ENCODE measurements at regions not wholly inside any gene's neighbourhood (a gene's known extent, or its start where the extent isn't known, plus 50 kb on each side); places are given as distances from the start of the nearest gene placed in this dataset.

GRCh38 chr11:32186118-32186517 is 95.2 kb downstream of the RCN1 start:
- H3K9me2 ChIP-seq (ENCODE audit: insufficient read depth): no peaks in the 10 kb centered on the region
- no peak overlapping the region for H3K4me3 ChIP-seq
- no peaks in the 10 kb centered on the region for H3K9me3 Mint-ChIP-seq
- no peaks in the 10 kb centered on the region for H3K36me3 ChIP-seq (ENCODE audit: insufficient read depth)
- peaks cover 4% of the 10 kb centered on the region; the same call in 2 of the 3 replicates for H3K4me1 Mint-ChIP-seq
- H3K27ac ChIP-seq (ENCODE audit: low read depth): no peak overlapping the region
- H3F3A ChIP-seq (replicated peaks; ENCODE audit: low read depth): no peaks in the 10 kb centered on the region
- no peak for DNase-seq (ENCODE audit: low spot score)
- H3K36me3 Mint-ChIP-seq (ENCODE audit: low read depth): no peaks in the 10 kb centered on the region
- H3K4me3 Mint-ChIP-seq: no peak overlapping the region
- no peak overlapping the region for H3K27ac Mint-ChIP-seq
- no peak overlapping the region for H3K4me2 ChIP-seq
- H3K4me1 ChIP-seq (ENCODE audit: insufficient read depth): no peaks in the 10 kb centered on the region
- H3K27me3 Mint-ChIP-seq (ENCODE audit: insufficient read depth, low read depth, poor library complexity): peaks cover 3% of the 10 kb centered on the region
- H3K79me2 ChIP-seq (replicated peaks; ENCODE audit: insufficient read depth): no peaks in the 10 kb centered on the region
- TF ChIP-seq JUNB (IDR thresholded peaks at IDR 0.05; ENCODE audit: unreplicated experiment): no peak
- no peak for TF ChIP-seq NANOG (IDR thresholded peaks at IDR 0.05; ENCODE audit: borderline replicate concordance)
- TF ChIP-seq ETS1 (IDR thresholded peaks at IDR 0.05): no peak
- no peak for ATAC-seq
- H2AFZ ChIP-seq: no peak overlapping the region
- no peaks in the 10 kb centered on the region for H3K27me3 ChIP-seq (ENCODE audit: insufficient read depth)
- H4K20me1 ChIP-seq (replicated peaks; ENCODE audit: insufficient read depth): no peaks in the 10 kb centered on the region

- no peaks in the 10 kb centered on the region for H3K27me3 ChIP-seq (ENCODE audit: insufficient read depth)
- TF ChIP-seq POLR2AphosphoS5 (IDR thresholded peaks at IDR 0.05; ENCODE audit: low read depth) (no peak), ETS1 (IDR thresholded peaks at IDR 0.05) (no peak), JUNB (IDR thresholded peaks at IDR 0.05; ENCODE audit: unreplicated experiment) (no peak), EZH2phosphoT487 (IDR thresholded peaks at IDR 0.05; ENCODE audit: unreplicated experiment) (no peak), NANOG (IDR thresholded peaks at IDR 0.05; ENCODE audit: borderline replicate concordance) (no peak), REST (IDR thresholded peaks at IDR 0.05; ENCODE audit: unreplicated experiment) (no peak), CREB1 (CRISPR knock-in tag; IDR thresholded peaks at IDR 0.05; ENCODE audit: low read depth) (no peak), ZNF114 (CRISPR knock-in tag; IDR thresholded peaks at IDR 0.05) (no peak), EZH2 (IDR thresholded peaks at IDR 0.05; ENCODE audit: low read depth, unreplicated experiment) (no peak)
- TF ChIP-seq, protein P1, sequence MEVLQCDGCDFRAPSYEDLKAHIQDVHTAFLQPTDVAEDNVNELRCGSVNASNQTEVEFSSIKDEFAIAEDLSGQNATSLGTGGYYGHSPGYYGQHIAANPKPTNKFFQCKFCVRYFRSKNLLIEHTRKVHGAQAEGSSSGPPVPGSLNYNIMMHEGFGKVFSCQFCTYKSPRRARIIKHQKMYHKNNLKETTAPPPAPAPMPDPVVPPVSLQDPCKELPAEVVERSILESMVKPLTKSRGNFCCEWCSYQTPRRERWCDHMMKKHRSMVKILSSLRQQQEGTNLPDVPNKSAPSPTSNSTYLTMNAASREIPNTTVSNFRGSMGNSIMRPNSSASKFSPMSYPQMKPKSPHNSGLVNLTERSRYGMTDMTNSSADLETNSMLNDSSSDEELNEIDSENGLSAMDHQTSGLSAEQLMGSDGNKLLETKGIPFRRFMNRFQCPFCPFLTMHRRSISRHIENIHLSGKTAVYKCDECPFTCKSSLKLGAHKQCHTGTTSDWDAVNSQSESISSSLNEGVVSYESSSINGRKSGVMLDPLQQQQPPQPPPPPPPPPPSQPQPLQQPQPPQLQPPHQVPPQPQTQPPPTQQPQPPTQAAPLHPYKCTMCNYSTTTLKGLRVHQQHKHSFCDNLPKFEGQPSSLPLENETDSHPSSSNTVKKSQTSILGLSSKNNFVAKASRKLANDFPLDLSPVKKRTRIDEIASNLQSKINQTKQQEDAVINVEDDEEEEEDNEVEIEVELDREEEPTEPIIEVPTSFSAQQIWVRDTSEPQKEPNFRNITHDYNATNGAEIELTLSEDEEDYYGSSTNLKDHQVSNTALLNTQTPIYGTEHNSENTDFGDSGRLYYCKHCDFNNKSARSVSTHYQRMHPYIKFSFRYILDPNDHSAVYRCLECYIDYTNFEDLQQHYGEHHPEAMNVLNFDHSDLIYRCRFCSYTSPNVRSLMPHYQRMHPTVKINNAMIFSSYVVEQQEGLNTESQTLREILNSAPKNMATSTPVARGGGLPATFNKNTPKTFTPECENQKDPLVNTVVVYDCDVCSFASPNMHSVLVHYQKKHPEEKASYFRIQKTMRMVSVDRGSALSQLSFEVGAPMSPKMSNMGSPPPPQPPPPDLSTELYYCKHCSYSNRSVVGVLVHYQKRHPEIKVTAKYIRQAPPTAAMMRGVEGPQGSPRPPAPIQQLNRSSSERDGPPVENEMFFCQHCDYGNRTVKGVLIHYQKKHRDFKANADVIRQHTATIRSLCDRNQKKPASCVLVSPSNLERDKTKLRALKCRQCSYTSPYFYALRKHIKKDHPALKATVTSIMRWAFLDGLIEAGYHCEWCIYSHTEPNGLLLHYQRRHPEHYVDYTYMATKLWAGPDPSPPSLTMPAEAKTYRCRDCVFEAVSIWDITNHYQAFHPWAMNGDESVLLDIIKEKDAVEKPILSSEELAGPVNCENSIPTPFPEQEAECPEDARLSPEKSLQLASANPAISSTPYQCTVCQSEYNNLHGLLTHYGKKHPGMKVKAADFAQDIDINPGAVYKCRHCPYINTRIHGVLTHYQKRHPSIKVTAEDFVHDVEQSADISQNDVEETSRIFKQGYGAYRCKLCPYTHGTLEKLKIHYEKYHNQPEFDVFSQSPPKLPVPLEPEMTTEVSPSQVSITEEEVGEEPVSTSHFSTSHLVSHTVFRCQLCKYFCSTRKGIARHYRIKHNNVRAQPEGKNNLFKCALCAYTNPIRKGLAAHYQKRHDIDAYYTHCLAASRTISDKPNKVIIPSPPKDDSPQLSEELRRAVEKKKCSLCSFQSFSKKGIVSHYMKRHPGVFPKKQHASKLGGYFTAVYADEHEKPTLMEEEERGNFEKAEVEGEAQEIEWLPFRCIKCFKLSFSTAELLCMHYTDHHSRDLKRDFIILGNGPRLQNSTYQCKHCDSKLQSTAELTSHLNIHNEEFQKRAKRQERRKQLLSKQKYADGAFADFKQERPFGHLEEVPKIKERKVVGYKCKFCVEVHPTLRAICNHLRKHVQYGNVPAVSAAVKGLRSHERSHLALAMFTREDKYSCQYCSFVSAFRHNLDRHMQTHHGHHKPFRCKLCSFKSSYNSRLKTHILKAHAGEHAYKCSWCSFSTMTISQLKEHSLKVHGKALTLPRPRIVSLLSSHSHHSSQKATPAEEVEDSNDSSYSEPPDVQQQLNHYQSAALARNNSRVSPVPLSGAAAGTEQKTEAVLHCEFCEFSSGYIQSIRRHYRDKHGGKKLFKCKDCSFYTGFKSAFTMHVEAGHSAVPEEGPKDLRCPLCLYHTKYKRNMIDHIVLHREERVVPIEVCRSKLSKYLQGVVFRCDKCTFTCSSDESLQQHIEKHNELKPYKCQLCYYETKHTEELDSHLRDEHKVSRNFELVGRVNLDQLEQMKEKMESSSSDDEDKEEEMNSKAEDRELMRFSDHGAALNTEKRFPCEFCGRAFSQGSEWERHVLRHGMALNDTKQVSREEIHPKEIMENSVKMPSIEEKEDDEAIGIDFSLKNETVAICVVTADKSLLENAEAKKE (CRISPR knock-in tag; IDR thresholded peaks at IDR 0.05): no peak
Measured at GRCh38 chr11:32187111-32187510, 96.2 kb downstream of the RCN1 start.

More at GRCh38 chr11:32187111-32187510, 96.2 kb downstream of the RCN1 start:
- H3K27me3 Mint-ChIP-seq (ENCODE audit: insufficient read depth, low read depth, poor library complexity): peaks cover 5% of the 10 kb centered on the region
- no peak for ATAC-seq
- no peak overlapping the region for H3K27ac ChIP-seq (ENCODE audit: low read depth)
- no peaks in the 10 kb centered on the region for H3K9me2 ChIP-seq (ENCODE audit: insufficient read depth)
- H3K27ac Mint-ChIP-seq: no peak overlapping the region
- H3K36me3 ChIP-seq (ENCODE audit: insufficient read depth): no peaks in the 10 kb centered on the region
- H3K9me3 Mint-ChIP-seq: no peaks in the 10 kb centered on the region
- H3K4me2 ChIP-seq: no peak overlapping the region
- no peaks in the 10 kb centered on the region for H3F3A ChIP-seq (replicated peaks; ENCODE audit: low read depth)
- H3K4me1 ChIP-seq (ENCODE audit: insufficient read depth): no peaks in the 10 kb centered on the region
- no peak overlapping the region for H3K4me3 ChIP-seq
- H3K4me1 Mint-ChIP-seq: no peaks in the 10 kb centered on the region
- no peak for DNase-seq (ENCODE audit: low spot score)
- no peaks in the 10 kb centered on the region for H3K79me2 ChIP-seq (replicated peaks; ENCODE audit: insufficient read depth)
- no peak overlapping the region for H2AFZ ChIP-seq
- H3K4me3 Mint-ChIP-seq: no peak overlapping the region
- H3K36me3 Mint-ChIP-seq (ENCODE audit: low read depth): no peaks in the 10 kb centered on the region
- no peaks in the 10 kb centered on the region for H4K20me1 ChIP-seq (replicated peaks; ENCODE audit: insufficient read depth)

Data from GM23338 (cell line).